HK-2 (cell line): ENCODE measurements at regions not wholly inside any gene's neighbourhood (a gene's known extent, or its start where the extent isn't known, plus 50 kb on each side); places are given as distances from the start of the nearest gene placed in this dataset.

Experiments
- DNase-seq: peaks from one replicate; pipeline ENCODE4 v3.0.0-alpha.2; 2018; ENCODE audit not compliant: unreplicated experiment

DNA sequence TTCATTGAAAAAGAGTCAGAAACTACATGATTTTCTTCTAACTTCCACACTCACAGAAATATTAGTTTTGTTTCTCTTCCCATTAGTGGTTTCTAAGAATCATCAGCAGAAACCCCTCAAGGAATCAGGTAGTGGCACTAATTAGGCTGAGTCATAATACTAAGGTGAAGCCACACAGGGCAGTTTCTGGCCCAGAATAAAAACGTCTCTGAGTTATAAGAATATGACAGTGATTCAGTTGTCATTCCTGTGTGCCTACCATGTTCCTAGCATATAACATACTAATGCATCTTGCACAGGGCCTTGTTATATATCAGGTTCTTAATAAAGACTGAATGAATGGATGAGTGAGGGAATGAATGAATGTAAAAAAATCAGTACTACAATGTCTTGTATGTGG is 206.0 kb upstream of the PLEKHG7 start:
- no peak for DNase-seq

DNA sequence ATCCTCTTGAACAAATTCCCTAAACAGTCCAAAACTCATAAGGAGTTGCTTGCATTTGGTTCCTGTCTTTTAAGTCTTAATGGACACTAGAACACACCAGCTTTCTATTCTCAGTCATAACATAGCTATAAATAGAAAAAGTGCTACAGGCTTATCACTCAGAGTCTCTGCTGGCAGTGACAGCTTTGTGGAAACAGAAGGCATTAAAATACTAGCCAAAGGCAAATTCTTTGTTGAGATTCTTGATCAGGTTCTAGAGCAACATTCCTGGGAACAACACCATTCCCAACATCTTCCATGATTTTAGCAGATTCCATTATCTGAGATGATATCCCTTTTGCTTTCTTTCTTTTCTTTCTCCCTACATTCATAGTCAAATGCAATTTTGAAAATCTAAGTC is 207.7 kb upstream of the PLEKHG7 start:
- no peak for DNase-seq

DNA sequence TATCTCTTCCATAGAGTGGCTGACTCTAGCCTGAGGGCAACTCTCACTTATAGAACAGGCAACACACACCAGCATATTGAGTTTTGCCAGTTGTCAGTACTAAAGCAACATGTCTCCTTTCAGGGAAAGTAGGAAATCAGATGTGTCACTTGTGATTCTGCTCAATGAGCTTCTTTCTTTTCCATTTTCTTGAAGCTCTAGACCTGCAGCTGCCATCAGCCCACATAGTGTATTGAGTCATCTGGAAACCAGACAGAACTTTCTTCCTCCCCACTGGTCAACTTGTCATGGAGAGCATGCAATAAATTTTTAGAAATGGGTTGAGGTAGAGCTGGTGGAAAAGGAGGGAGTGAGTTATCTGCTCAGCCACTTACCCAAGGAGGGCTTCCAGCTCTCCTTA is 209.0 kb upstream of the PLEKHG7 start:
- no peak for DNase-seq

DNA sequence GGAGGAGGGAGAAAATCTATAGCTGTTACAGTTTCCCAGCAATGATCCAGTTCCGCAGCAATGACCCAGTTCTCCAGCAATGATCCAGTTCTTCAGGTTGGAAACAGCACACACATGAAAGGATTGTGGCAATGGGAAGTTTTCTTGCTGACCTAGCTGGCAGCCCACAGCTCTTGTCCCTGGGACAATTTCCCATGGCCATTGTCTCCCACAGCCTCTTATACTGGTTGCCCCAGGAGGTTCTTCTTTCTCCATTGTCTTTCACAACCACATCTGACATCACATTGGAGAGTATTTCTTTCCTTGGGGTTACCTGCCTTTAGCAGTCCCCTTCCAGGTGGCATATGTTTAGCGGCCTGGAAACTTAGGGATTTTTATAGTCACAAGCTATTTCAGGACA is 209.8 kb upstream of the PLEKHG7 start:
- DNase-seq = no peak

DNA sequence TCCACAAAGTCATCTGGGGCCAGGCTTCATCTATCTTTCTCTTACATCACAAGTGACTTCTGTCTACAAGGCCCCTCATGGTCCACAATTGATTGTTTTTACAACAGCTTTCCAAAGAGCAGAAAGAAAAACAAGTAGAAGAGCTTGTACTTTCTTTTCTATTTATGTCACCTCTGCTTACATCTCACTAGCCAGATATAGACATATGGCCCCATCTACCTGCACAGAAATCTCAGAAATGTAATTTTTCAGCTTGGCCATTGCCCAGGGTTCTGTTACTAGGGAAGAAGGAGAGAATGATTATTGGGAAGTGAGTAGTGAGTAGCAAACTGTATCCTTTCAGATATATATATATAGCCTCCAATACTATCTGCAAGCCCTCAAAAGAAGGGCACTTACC is 210.5 kb upstream of the PLEKHG7 start:
- DNase-seq = no peak

DNA sequence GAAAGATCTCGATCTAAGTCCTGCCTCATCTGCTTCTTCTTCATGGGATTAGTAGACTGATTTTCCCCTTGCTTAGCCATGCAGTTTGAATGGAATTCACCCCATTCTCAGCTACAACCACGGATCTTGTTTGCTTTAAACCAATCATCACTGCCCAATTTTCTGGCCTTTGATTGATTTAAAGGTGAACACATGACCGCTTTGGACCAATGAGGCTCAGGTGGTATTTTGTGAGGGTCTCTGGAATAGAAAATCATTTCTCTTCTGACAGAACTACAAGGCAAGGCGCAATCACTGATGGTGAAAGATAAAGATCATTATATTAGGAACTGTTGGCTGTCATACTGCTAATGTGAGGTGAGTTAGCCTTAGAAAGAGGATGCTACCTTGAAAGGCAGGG is 213.0 kb upstream of the PLEKHG7 start:
- DNase-seq = no peak

DNA sequence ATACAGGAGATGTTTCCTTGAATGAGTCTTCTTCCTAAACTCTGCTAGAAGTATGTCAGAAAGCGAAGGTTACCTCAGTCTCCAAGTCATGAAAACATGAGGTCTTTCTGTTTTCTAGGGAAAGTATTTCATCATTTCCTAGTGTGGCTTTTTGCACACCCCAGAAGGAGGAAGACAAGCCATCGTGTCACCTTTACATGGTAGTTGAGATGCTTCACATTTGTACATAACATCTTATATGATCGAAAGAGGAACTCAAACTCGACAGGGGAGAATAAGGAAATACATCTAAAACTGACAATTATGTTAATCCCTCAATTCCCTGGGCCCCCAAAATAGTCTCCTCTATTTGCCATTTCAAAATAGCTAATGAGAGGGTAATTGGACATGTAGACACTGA is 214.1 kb upstream of the PLEKHG7 start:
- DNase-seq = no peak

DNA sequence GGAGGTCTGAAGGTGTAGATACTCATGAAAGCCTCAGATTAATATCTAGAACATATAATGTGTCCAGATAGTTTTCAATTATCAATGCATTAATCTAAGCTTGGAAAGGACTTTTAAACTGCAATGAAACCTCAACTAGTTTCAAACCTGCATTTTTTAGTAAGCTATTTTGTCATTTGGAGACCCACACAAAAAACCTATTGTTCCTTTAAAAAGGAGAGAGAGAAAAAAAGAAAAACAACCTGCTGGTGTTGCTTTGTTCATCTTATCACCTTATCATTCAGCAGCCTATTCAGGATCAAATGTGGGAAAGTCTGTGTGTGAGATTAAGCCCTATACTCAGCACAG is 215.7 kb upstream of the PLEKHG7 start:
- no peak for DNase-seq

DNA sequence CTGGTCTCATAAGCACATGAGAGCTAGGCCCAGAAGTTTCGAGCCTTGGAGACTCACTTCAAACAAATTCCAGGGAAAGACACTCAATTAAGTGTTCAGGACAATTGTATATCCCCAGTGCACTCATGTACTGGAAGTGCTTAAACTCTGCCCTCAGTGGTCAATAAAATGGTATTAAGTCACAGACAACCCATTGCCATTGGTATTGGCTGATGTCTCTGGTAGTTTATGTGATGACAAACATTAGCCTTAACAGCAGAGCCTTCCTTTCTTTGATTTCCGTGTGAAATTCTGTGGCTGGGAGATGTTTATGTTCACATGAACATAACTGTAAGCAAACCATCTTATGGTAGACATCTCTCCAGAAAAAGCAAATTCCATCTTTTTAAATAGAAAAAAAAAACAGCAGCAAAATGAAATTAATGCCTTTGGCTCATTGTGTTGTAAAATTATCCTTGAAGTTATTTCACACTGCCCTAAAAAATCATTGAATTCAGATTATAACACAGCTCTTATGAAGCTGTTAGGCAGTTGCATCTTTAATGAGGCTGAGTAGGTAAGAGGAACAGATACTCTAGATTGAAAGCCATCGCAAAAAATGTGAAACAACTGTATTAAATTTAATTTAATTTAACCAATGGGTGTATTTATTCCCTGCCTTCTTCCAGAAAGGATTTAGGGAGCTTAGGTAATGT is 216.2 kb upstream of the PLEKHG7 start:
- no peak for DNase-seq

DNA sequence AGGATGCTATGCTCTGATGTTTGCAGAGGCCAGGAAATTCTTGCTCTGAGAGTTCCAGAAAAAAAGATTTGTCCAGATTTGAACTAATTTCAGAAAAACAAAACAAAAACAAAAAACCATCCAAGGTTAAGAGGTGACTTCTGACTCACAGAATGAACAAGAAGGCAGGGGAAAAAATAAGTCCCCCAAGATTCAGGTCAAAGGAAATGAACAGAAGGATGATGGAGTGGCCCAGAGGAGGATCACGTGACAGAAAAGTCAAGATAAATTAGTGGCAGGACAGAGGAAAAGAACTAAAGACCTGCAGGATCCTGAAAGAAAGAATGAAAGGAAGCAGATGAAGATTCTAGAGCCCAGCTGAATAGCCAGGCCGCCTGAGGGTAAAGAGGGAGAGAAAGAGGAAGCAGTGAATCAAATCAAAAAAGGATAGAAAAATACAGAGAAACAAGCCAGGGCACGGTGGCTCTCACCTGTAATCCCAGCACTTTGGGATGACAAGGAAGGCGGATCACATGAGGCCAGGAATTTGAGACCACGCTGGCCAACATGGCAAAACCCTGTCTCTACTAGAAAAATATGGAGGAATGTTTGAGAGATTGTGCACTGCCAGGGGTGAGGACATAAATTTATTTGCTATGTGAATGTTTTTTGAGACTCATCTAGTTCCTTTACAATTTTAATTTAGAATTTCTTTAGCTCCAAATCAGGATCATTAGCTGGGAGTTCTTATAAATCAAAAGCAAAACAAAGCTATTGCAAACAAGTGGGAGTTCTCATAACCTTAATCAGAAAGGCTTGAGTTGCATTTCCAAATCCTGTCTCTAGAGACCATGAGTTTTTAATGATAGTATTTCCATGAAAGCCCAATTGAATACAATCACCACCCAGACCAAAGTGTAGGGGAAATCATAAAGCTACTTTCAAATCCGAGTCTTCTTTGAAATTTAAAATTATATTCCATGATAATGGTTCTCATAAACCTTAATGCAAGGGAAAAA is 217.1 kb upstream of the PLEKHG7 start:
- DNase-seq = no peak

DNA sequence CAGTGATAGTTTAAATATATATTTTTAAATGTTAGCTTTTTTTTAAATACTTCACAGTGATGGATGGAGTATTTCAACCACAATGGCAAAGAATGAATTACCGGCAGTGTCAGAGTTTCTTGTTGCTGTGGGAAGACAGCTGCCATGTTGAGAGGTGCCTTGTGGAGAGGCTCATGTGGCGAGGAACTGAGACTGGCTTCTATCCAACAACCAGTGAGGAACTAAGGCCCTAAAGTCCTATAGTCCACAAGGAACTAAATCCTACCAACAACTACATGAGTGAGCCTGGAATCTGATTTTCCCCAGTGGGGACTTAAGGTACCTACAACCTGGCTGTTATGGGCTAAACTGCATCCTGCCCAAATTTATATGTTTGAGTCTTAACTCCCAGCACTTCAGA is 220.2 kb upstream of the PLEKHG7 start:
- DNase-seq = no peak

DNA sequence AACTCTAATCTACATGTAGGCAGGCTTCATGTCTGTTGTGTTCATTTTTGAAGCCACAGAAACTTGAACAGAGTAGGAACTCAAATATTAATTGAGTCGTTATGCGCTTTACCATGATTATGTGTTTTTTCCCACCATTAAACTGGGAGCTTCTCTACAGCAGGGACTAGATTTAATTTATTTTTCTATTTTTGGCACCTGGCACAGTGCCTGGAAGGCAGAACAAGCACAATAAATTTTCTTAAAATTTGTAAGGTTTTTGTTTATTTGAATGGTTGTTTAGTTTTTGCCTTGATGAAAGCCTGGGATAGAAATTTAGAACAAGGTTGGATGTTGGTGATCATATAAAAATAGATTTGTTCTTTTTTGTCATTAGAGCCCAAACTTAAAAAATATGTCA is 221.7 kb upstream of the PLEKHG7 start:
- no peak for DNase-seq

DNA sequence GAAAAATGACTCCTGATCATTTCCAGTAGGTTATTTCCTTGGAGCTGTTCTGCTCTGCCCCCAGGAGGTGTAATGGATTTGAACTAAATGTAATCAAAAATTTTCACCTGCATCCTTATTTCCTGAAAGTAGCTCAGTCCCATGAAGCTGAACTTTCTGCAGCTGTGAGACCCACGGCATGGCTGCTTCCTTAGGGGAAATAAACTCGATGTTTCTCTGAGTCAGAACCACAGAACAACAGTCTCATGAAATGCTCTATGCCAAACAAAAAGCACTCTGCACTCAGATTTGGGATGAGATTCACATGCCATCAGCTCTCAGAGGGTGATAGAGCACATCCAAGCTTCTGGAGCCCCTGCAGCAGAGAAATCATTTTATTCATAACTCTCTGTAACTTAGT is 224.1 kb upstream of the PLEKHG7 start:
- no peak for DNase-seq

DNA sequence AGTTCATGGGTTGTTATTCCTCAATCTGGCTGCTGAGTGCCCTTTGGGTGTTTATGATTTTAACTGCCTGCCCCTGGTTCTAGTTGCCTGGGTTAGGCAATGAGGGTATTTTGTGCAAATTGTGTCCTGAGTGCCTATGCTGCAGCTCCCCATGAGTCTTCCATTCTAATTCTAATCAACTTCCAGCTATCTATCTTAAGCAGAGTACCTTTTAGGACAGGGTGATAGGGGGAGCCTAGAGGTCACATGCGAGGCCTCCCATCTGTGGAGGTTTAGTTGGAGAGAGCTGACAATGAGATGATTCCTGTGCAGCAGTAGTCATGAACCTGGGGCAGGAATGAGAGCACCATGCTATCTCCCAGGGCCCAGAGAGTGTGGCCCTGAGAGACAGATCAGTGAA is 225.9 kb upstream of the PLEKHG7 start:
- DNase-seq = no peak

DNA sequence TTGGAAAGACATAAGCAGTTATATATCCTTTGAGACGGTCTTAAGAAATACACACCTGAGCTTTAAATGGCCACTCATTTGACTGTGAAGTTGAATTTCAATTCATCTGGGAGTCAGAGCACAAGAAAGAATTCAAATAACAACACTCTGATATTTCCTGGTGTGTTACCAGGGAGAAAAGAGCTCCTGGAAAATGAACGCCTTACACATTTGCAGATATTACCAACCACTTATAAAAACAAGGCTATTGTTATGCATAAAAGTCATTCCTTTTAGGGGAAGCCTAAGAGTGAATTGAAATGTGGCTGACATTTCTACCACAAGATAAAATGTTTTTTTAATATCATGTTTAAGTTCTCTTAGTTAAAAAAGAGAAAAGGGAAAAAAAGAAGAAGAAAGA is 229.2 kb upstream of the PLEKHG7 start:
- DNase-seq = no peak

DNA sequence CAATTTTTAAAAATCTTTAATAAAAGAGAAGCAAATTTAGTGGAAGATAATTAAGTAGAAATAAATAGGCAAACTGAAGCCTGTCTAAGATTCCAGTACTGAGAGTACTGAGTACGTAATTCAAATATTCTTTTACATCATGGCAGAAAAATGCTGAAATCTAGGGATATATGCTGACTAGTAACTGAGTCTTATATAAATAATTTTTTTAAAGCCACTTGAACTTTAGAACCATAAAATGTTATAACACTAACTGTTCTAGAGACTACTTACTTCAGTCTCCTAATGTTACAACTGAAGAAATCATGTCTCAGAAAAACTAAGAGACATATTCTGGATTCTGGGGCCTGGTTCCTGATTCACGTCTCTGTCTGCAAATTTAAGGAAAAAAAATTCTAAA is 230.6 kb upstream of the PLEKHG7 start:
- DNase-seq = no peak

DNA sequence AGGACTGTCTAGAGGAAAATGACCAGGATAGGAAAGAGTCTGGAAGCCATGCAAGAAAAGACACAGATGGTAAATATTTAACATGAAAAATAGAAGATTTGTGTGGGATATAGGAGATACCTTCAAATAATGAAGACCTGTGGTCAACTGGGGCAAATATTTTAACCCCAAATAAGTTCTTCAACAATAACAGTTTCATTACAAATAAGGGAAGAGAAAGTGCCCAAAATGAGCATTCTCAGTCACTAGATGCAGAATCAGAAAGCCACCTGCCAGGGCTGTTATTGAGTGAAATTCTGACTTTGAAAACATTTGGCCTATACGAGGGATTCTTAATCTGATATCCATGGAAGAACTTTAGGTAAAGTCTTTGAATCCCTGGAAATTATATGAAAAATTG is 231.2 kb upstream of the PLEKHG7 start:
- DNase-seq = no peak

DNA sequence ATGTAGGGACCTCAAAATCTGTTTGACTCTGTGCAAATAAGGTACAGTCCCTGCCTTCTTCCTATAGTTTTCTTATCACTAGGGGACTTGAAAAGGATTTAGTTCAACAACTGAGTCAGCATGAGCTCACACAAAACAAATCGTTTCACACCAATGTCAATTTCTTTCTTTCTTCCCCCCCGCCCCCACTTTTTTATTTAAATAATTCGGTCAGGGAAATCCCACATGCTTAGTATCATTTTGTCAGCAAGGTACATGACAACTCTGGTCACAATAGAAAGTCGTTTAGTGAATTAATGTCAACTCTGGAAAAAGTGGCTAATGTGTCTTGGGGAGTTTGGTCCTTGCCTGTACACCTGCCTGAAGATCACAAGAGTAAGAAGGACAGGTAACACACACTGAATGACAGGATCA is 232.2 kb upstream of the PLEKHG7 start:
- DNase-seq = no peak

DNA sequence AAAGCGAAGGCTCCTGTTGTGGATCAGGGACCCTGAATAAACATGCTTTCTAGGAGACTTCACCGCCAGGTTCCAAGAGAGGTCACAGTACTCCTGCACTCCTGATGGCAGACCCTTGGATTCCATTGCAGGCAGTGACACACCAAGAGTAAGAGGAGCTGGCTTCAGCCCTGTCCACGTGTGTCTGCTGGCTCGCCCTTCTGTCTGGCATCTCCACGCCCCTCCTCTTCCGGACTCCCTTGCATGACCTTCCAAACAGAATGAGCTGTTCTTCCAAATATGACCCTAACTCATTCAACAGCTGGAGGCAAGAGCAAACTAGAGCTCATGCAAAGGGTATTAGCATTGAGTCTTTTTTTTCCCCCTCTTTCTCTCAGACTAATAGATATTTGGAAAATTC is 233.0 kb upstream of the PLEKHG7 start:
- no peak for DNase-seq

DNA sequence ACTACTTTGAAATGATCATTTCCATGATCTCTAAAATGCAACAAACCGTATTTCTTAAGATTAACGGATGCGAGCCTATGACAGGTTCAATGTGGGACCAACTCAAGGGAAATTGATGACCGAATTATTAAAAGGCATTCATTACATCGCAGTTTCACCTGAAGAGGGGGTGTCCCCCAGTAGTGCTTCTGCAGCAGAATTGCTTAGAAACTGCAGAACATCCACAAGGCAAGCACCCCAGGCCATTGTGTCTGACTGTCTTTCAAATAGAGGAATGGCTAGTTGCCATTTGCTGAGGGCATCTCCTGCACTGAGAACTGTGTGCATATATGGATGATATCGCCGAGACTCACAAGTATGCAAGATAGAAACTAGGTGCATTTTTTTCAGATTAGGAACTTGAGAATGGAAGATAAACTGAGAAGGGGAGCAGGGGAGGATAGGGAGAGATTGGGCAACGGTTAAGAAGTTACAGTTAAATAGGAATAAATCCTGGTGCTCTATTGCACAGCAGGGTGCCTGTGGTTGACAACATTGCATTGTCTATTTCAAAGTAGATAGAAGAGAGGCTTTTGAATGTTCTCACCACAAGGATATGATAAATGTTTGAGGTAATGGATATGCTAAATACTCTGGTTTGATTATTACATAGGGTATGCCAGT is 234.3 kb upstream of the PLEKHG7 start:
- no peak for DNase-seq

DNA sequence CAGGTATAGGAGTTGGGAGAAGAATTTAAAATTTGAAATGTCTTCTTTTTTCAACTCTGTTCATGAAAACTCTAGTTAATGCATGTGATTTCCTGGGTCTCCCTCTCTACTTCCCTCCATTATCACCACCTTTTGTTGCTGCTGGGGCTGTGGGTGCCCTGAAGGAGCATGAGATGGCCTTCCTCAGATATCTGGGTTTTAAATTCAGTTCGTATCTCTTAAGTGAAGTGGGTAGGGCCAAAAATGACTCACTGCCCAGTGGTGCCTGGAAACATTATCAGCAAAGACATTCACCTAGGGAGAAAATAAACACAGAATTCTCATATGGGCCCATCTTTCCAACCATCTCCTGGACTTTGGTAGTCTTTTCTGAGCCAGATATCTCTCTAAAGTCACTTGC is 234.9 kb upstream of the PLEKHG7 start:
- DNase-seq = no peak

DNA sequence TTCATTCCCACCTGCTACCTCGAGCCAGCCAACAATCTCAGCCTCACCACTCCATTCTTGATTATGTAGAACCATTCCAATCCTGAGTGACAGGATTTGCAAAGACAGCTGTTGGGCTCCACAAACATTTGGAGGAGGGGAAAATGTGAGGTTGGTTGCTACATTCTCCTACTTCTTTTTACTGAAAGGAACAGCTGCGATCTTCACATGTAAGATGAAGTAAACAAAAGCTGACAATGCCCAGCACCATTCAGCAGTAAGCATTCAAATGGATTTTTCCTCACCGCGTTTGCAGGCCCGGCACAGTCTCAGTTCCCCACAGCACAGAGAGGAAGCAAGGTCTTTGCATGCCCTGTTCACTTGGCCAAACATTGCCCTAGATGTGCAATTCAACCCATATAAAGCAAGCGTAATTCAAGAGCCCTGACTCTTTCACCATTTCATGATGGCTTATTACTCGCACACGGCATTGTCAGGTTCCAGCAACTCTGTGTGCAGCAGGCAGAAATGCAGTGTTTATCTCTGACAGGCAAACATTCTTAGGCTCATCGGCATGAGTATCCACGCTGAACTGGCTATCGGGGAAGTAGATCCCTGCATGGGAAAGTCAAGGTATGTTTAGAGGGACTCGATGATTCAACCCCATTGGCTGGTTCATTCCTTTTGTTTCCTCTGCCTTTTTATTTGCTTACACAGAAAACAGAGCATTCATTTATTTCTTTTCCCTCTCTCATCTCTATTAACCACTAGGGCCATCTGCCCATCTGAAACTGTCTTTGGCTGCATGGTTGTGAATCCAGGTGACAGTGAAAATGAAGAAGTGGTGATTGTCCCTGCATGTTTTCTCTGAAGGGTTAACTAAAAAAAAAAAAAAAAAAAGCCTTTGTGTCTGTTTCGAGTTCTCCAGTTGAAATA is 236.1 kb upstream of the PLEKHG7 start:
- DNase-seq = no peak
